ENCODE measurements at regions not wholly inside any gene's neighbourhood (a gene's known extent, or its start where the extent isn't known, plus 50 kb on each side); places are given as distances from the start of the nearest gene placed in this dataset.
A peak's percentile ranks its signal among the peaks of the same experiment; 100 is the strongest.

- peaks cover 0 to 17% (median 15%) of the 10 kb centered on the region in 4 donors for H3K4me1 ChIP-seq (ENCODE audit: control insufficient read depth in 4 of 4, insufficient read depth in 4 of 4, low read length in 3 of 4)
- H3K27me3 ChIP-seq (ENCODE audit: control insufficient read depth in 4 of 4, insufficient read depth in 4 of 4, low read length in 3 of 4), result no peaks in the 10 kb centered on the region
- no peaks in the 10 kb centered on the region for H3K36me3 ChIP-seq (ENCODE audit: control insufficient read depth in 4 of 4, insufficient read depth in 3 of 4, low read depth in 1 of 4, low read length in 3 of 4)
- WGBS, result 57% methylated on average over 5 of the region's 5 CpGs
- no peak for DNase-seq (ENCODE audit: low spot score)
- H3K27ac ChIP-seq (ENCODE audit: low read depth in 1 of 2, low read length in 2 of 2), result peak overlapping the region; percentile 69 to 75
- no peaks in the 10 kb centered on the region for H3K9me3 ChIP-seq (ENCODE audit: control insufficient read depth in 4 of 4, low read length in 3 of 4)
- H3K9ac ChIP-seq (ENCODE audit: low read depth in 1 of 2, low read length in 2 of 2), result no peak overlapping the region
- H3K4me3 ChIP-seq (ENCODE audit: low read depth in 1 of 3, low read length in 3 of 3), result no peak overlapping the region
- no peak for TF ChIP-seq SP1 (IDR thresholded peaks at IDR 0.05)
- TF ChIP-seq TAF1 (conservative IDR thresholded peaks at IDR 0.05), result no peak
- TF ChIP-seq EGR1 (IDR thresholded peaks at IDR 0.05; ENCODE audit: low read depth in 2 of 2), result peak in 1 of 2 donors; percentile 10
- TF ChIP-seq CTCF (IDR thresholded peaks at IDR 0.05; ENCODE audit: low read depth, low read length, missing input control), result no peak
Observed at GRCh38 chr7:22578007-22578733, 78.2 kb upstream of the STEAP1B start.

GRCh38 chr7:22577470-22578001 lies 77.5 kb upstream of the STEAP1B start:
- no peaks in the 10 kb centered on the region for H3K36me3 ChIP-seq (ENCODE audit: control insufficient read depth in 4 of 4, insufficient read depth in 3 of 4, low read depth in 1 of 4, low read length in 3 of 4)
- no peaks in the 10 kb centered on the region for H3K27me3 ChIP-seq (ENCODE audit: control insufficient read depth in 4 of 4, insufficient read depth in 4 of 4, low read length in 3 of 4)
- no peak for DNase-seq (ENCODE audit: low spot score)
- no peaks in the 10 kb centered on the region for H3K9me3 ChIP-seq (ENCODE audit: control insufficient read depth in 4 of 4, low read length in 3 of 4)
- H3K4me1 ChIP-seq (ENCODE audit: control insufficient read depth in 4 of 4, insufficient read depth in 4 of 4, low read length in 3 of 4), result peaks cover 0 to 17% (median 15%) of the 10 kb centered on the region in 4 donors
- TF ChIP-seq EGR1 (IDR thresholded peaks at IDR 0.05; ENCODE audit: low read depth in 2 of 2) (peak in 1 of 2 donors; percentile 76), ZBTB33 (IDR thresholded peaks at IDR 0.05) (peak; percentile 55), FOXA1 (IDR thresholded peaks at IDR 0.05) (no peak), GABPA (IDR thresholded peaks at IDR 0.05 in 1 of 2, conservative IDR thresholded peaks at IDR 0.05 in 1 of 2) (peak; percentile 28 to 70), JUND (IDR thresholded peaks at IDR 0.05) (peak in 1 of 2 donors; percentile 29), YY1 (IDR thresholded peaks at IDR 0.05) (peak; percentile 39), NR2F2 (IDR thresholded peaks at IDR 0.05) (peak; percentile 89), HNF4A (conservative IDR thresholded peaks at IDR 0.05) (peak; percentile 30 to 68), FOXA2 (IDR thresholded peaks at IDR 0.05) (no peak), SP1 (IDR thresholded peaks at IDR 0.05) (peak; percentile 54), RAD21 (IDR thresholded peaks at IDR 0.05) (peak; percentile 29 to 45), MAX (IDR thresholded peaks at IDR 0.05) (peak; percentile 85), RXRA (IDR thresholded peaks at IDR 0.05) (peak; percentile 30 to 79), REST (IDR thresholded peaks at IDR 0.05) (peak; percentile 47), CTCF (IDR thresholded peaks at IDR 0.05; ENCODE audit: low read depth, low read length, missing input control) (no peak), TAF1 (conservative IDR thresholded peaks at IDR 0.05) (no peak)
- H3K4me3 ChIP-seq (ENCODE audit: low read depth in 1 of 3, low read length in 3 of 3), result no peak overlapping the region
- peak overlapping the region; percentile 69 to 75 for H3K27ac ChIP-seq (ENCODE audit: low read depth in 1 of 2, low read length in 2 of 2)
- H3K9ac ChIP-seq (ENCODE audit: low read depth in 1 of 2, low read length in 2 of 2), result no peak overlapping the region
- 9% methylated on average over 6 of the region's 6 CpGs for WGBS

Data from liver (tissue), 8 donors.